Activated CD4-positive, alpha-beta T cell treated with anti-CD3 and anti-CD28 coated beads, Interleukin-2, amount 50 U/mL, for 24 hours (primary cell): ENCODE measurements at regions not wholly inside any gene's neighbourhood (a gene's known extent, or its start where the extent isn't known, plus 50 kb on each side); places are given as distances from the start of the nearest gene placed in this dataset.
"Not testable (repeated sequence)": the region's sequence is repeated elsewhere in the genome, so short reads cannot be mapped to it uniquely, and the experiment has no call there.

ENCODE experiments used
- DNase-seq, 2 donors: peaks; one replicate each; pipeline ENCODE4 v3.0.0-alpha.2; 2020; ENCODE audit warnings: low read depth in 1 of 2, low spot score in 1 of 2

- DNase-seq, result no peak
These were observed 183.5 kb upstream of the ANXA10 start for GRCh38 chr4:167908816-167909215.

- not testable (repeated sequence) for DNase-seq
These were observed 179.8 kb upstream of the ANXA10 start for GRCh38 chr4:167912535-167912934.

- DNase-seq, result no peak
These were observed 174.3 kb upstream of the ANXA10 start for GRCh38 chr4:167918077-167918476.

GRCh38 chr4:167930166-167930565 lies 162.2 kb upstream of the ANXA10 start:
- no peak for DNase-seq

- no peak for DNase-seq
These were observed 158.1 kb upstream of the ANXA10 start for GRCh38 chr4:167934216-167934615.

GRCh38 chr4:167939863-167940616 lies 152.3 kb upstream of the ANXA10 start:
- DNase-seq, result no peak

GRCh38 chr4:167943872-167944505 lies 148.3 kb upstream of the ANXA10 start:
- no peak for DNase-seq

- DNase-seq, result no peak
These were observed 147.6 kb upstream of the ANXA10 start for GRCh38 chr4:167944721-167945120.

GRCh38 chr4:167955006-167955405 lies 137.3 kb upstream of the ANXA10 start:
- DNase-seq, result no peak

- DNase-seq, result no peak
These were observed 135.7 kb upstream of the ANXA10 start for GRCh38 chr4:167956676-167957075.

- no peak for DNase-seq
These were observed 127.5 kb upstream of the ANXA10 start for GRCh38 chr4:167964766-167965373.

GRCh38 chr4:167966143-167966542 lies 126.2 kb upstream of the ANXA10 start:
- DNase-seq, result no peak

GRCh38 chr4:167973513-167973912 lies 118.8 kb upstream of the ANXA10 start:
- DNase-seq, result no peak

GRCh38 chr4:167985565-167985964 lies 106.8 kb upstream of the ANXA10 start:
- DNase-seq, result no peak

- DNase-seq, result no peak
These were observed 106.3 kb upstream of the ANXA10 start for GRCh38 chr4:167986044-167986443.

- DNase-seq, result no peak
These were observed 105.1 kb upstream of the ANXA10 start for GRCh38 chr4:167987285-167987684.

- DNase-seq, result no peak
These were observed 102.5 kb upstream of the ANXA10 start for GRCh38 chr4:167989815-167990214.

GRCh38 chr4:168008112-168008511 lies 84.2 kb upstream of the ANXA10 start:
- not testable (repeated sequence) for DNase-seq

GRCh38 chr4:168019019-168019651 lies 73.2 kb upstream of the ANXA10 start:
- DNase-seq, result no peak

GRCh38 chr4:168019921-168020320 lies 72.4 kb upstream of the ANXA10 start:
- DNase-seq, result no peak

- DNase-seq, result no peak
These were observed 70.7 kb upstream of the ANXA10 start for GRCh38 chr4:168021666-168022065.

- no peak for DNase-seq
These were observed 63.8 kb upstream of the ANXA10 start for GRCh38 chr4:168028568-168028967.
